ENCODE measurements at regions not wholly inside any gene's neighbourhood (a gene's known extent, or its start where the extent isn't known, plus 50 kb on each side); places are given as distances from the start of the nearest gene placed in this dataset.

DNA sequence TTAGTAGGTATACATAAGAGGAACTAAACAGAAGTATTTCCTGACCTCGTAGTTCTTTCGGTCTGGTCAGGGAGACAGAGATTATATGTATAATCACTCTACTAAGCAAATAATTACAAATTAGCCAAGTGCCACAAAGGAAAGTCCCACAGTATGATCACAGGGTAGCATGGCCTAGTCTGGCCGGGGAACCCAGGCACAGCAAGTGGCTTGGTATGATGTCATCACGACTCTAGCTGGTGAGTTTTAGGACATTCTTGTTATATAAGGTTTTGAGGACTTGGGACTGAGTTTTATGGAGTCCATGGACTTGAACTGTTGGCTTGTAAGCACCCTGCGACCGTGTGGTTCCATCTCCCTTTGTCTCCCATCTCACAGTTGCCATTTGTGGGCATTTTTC, 316.5 kb upstream of the ZFHX3 start:
- TF ChIP-seq, protein P1, sequence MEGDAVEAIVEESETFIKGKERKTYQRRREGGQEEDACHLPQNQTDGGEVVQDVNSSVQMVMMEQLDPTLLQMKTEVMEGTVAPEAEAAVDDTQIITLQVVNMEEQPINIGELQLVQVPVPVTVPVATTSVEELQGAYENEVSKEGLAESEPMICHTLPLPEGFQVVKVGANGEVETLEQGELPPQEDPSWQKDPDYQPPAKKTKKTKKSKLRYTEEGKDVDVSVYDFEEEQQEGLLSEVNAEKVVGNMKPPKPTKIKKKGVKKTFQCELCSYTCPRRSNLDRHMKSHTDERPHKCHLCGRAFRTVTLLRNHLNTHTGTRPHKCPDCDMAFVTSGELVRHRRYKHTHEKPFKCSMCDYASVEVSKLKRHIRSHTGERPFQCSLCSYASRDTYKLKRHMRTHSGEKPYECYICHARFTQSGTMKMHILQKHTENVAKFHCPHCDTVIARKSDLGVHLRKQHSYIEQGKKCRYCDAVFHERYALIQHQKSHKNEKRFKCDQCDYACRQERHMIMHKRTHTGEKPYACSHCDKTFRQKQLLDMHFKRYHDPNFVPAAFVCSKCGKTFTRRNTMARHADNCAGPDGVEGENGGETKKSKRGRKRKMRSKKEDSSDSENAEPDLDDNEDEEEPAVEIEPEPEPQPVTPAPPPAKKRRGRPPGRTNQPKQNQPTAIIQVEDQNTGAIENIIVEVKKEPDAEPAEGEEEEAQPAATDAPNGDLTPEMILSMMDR (IDR thresholded peaks at IDR 0.05; ENCODE audit: low read depth, low read length) = no peak
- TF ChIP-seq EZH2phosphoT487 (IDR thresholded peaks at IDR 0.05; ENCODE audit: low read depth) = no peak
